ENCODE measurements at regions not wholly inside any gene's neighbourhood (a gene's known extent, or its start where the extent isn't known, plus 50 kb on each side); places are given as distances from the start of the nearest gene placed in this dataset.

DNA sequence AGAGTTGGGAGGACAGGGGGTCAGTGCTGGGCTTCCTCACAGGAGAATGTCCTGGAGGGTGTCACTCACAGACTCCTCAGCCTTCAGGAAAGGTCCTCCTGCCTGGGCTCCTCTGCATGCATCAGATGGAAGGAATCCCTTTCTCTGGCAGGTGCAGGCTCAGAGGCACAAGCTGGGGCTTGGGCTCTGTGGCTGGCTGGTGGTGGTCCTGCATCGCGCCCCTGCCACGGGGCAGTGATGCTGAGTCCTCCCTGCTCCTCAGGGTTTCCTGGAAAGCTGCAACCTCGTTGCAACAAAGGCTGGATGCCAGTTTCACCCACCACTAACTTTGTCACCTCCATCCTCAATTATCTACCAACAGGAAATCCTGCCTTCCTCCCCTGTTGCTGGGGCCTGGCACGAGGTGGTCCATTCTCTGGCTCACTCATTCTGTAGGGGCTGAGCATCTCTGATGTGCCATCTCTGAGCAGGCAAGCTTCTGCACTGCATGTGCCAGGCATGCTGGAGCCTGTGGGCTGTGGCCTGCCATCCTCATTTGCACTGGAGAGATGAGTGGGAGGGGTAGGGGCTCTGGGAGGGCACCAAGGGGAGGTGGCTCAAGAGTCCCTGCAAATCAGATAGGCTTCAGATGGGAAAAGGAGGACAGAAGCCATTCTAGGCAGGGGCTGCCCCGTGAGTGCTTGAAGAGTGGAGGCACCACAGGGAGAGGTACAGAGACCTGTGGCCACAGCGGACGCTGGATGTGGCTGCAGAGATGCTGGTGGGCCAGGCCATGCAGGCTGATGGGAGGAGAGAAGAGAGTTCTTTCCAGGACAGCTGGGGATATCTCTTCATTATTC, 272.6 kb upstream of the HS6ST1 start:
- Histone ChIP-seq H3K36me3 (ENCODE audit: insufficient read depth) (no peaks in the 10 kb centered on the region), H3K27ac (no peak overlapping the region), H4K20me1 (ENCODE audit: insufficient read depth) (no peaks in the 10 kb centered on the region), H3K79me2 (ENCODE audit: insufficient read depth, low read depth) (no peaks in the 10 kb centered on the region), H3K4me2 (no peak overlapping the region), H2AFZ (ENCODE audit: low read depth) (no peak overlapping the region), H3K4me1 (ENCODE audit: low read depth, poor library complexity, severe bottlenecking) (no peaks in the 10 kb centered on the region), H3K27me3 (ENCODE audit: insufficient read depth, low read depth) (no peaks in the 10 kb centered on the region), H3K4me3 (IDR thresholded peaks at IDR 0.05; ENCODE audit: insufficient read depth, low read depth, low read length) (no peak overlapping the region), H3K9ac (no peak overlapping the region)
- TF ChIP-seq, protein P1, sequence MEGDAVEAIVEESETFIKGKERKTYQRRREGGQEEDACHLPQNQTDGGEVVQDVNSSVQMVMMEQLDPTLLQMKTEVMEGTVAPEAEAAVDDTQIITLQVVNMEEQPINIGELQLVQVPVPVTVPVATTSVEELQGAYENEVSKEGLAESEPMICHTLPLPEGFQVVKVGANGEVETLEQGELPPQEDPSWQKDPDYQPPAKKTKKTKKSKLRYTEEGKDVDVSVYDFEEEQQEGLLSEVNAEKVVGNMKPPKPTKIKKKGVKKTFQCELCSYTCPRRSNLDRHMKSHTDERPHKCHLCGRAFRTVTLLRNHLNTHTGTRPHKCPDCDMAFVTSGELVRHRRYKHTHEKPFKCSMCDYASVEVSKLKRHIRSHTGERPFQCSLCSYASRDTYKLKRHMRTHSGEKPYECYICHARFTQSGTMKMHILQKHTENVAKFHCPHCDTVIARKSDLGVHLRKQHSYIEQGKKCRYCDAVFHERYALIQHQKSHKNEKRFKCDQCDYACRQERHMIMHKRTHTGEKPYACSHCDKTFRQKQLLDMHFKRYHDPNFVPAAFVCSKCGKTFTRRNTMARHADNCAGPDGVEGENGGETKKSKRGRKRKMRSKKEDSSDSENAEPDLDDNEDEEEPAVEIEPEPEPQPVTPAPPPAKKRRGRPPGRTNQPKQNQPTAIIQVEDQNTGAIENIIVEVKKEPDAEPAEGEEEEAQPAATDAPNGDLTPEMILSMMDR (conservative IDR thresholded peaks at IDR 0.05; ENCODE audit: low read depth, low read length) = no peak

DNA sequence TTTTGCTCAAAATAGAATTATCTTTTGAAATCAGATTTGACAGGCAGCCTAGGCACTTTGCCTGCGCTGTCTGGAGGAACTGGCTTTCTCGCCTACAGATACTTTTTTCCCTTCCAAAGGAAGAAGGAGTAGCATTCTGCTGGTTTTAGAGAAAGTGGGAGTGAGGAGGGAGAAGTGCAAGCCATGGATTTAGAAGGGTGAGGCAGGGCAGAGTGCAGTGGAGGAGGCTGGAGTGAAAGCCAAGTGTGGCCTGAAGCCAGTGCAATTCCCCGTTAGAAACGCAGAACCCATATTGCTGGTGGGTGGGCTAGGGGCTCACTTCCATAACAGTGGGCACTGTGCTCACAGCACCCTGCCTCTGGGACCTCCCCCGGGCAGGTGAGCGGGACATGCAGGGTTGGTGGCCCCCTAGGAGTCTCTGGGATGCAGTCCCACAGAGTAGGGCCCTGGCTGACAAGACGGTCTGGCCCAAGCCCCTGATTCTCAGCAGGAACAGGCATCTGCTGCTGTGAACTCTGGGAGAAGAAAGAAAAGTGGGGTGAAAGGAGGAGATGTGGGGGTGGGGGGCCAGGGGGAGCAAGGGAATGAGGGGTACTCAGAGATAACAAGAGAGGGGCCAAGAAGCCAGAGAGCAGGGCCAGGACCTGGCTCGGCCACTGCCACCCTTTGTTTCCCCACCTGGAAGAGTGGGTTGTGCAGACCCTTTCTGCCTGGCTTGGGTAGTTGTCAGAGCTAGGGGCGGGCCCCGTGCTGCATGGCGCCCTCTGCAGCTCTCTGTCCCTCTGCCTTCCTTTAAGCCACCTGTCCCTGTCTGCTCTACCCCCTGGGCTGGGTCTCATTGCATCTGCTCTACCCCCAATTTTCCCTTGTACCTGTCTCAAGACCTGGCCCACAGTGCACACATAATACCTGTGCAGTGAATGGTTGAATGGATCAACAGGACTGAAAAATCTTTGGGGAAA, 273.5 kb upstream of the HS6ST1 start:
- Histone ChIP-seq H3K4me1 (ENCODE audit: low read depth, poor library complexity, severe bottlenecking) (no peaks in the 10 kb centered on the region), H3K36me3 (ENCODE audit: insufficient read depth) (no peaks in the 10 kb centered on the region), H4K20me1 (ENCODE audit: insufficient read depth) (no peaks in the 10 kb centered on the region), H3K4me2 (no peak overlapping the region), H2AFZ (ENCODE audit: low read depth) (no peak overlapping the region), H3K27ac (no peak overlapping the region), H3K27me3 (ENCODE audit: insufficient read depth, low read depth) (no peaks in the 10 kb centered on the region), H3K4me3 (IDR thresholded peaks at IDR 0.05; ENCODE audit: insufficient read depth, low read depth, low read length) (no peak overlapping the region), H3K79me2 (ENCODE audit: insufficient read depth, low read depth) (no peaks in the 10 kb centered on the region), H3K9ac (no peak overlapping the region)
- TF ChIP-seq, protein P1 (conservative IDR thresholded peaks at IDR 0.05; ENCODE audit: low read depth, low read length) = no peak

DNA sequence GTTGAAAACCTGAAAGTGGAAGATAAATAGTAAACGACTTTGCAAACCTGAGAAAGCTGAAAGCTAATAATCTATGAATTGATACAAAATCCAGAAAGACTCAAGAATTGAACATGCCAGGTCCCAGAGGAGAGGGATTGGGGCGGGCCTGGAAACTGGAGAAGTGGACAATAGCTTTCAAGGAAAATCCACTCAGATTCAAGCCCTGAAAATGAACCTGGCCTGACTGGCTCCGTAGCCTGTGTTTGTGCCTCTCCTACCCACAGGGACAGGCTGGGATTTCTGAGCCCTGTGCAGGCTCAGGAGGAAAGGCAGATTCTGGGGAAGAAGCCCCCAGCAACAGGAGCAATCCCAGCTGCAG, 274.8 kb upstream of the HS6ST1 start:
- H4K20me1 ChIP-seq (ENCODE audit: insufficient read depth) = no peaks in the 10 kb centered on the region
- H3K4me2 ChIP-seq = no peak overlapping the region
- H3K9ac ChIP-seq = no peak overlapping the region
- no peak overlapping the region for H3K4me3 ChIP-seq (IDR thresholded peaks at IDR 0.05; ENCODE audit: insufficient read depth, low read depth, low read length)
- H3K4me1 ChIP-seq (ENCODE audit: low read depth, poor library complexity, severe bottlenecking) = no peaks in the 10 kb centered on the region
- TF ChIP-seq, protein P1 (conservative IDR thresholded peaks at IDR 0.05; ENCODE audit: low read depth, low read length) = no peak
- no peak overlapping the region for H3K27ac ChIP-seq
- no peaks in the 10 kb centered on the region for H3K79me2 ChIP-seq (ENCODE audit: insufficient read depth, low read depth)
- no peaks in the 10 kb centered on the region for H3K36me3 ChIP-seq (ENCODE audit: insufficient read depth)
- no peaks in the 10 kb centered on the region for H3K27me3 ChIP-seq (ENCODE audit: insufficient read depth, low read depth)
- H2AFZ ChIP-seq (ENCODE audit: low read depth) = no peak overlapping the region

DNA sequence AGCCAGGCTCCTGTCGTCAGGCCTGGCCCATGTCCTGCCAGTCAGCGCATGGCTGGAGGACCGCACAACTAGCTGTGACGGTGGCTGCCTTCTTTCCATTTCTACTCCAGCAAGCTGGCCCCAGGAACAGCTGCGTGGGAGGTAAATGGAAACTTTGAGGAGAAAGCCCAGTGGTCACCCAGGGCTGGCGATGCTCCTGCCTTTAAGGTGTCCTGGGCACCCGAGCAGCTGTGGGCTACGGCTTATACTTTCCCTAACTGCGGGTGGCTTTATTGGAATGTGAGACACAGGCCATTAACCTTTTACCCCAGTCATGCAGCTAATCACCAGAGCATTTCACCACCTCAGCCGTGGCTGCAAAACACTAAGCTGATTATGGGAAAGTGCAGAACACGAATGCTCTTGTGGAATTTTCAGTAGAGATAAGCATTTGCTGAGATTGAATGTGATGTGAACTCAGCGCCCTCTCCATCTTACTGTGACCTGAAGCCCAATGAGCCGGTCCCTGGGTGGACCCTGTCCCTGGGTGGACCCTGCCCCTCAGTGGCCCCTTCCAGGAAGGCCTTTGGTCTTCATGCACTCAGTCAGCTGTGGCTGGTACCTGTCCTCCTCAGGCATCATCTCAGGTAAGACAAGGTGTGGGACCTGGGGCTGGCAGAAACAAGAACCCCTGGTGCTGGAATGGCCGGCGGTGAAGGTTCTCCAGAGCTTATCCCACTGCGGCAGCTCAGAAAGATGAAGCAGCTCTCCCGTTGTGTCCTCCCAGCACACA, 275.4 kb upstream of the HS6ST1 start:
- Histone ChIP-seq H3K4me3 (IDR thresholded peaks at IDR 0.05; ENCODE audit: insufficient read depth, low read depth, low read length) (no peak overlapping the region), H3K27me3 (ENCODE audit: insufficient read depth, low read depth) (no peaks in the 10 kb centered on the region), H3K79me2 (ENCODE audit: insufficient read depth, low read depth) (no peaks in the 10 kb centered on the region), H2AFZ (ENCODE audit: low read depth) (no peak overlapping the region), H3K4me2 (no peak overlapping the region), H4K20me1 (ENCODE audit: insufficient read depth) (no peaks in the 10 kb centered on the region), H3K9ac (no peak overlapping the region), H3K36me3 (ENCODE audit: insufficient read depth) (no peaks in the 10 kb centered on the region), H3K27ac (no peak overlapping the region), H3K4me1 (ENCODE audit: low read depth, poor library complexity, severe bottlenecking) (no peaks in the 10 kb centered on the region)
- TF ChIP-seq, protein P1 (conservative IDR thresholded peaks at IDR 0.05; ENCODE audit: low read depth, low read length) = no peak

Measured in KMS-11 (cell line).